ENCODE measurements at regions not wholly inside any gene's neighbourhood (a gene's known extent, or its start where the extent isn't known, plus 50 kb on each side); places are given as distances from the start of the nearest gene placed in this dataset.

GRCh38 chr13:29921542-29921941, 71.1 kb upstream of the UBL3 start:
- TF ChIP-seq POLR2A (IDR thresholded peaks at IDR 0.05) (no peak), CTCF (IDR thresholded peaks at IDR 0.05) (no peak)
